CD14-positive monocyte (primary cell): ENCODE measurements at regions not wholly inside any gene's neighbourhood (a gene's known extent, or its start where the extent isn't known, plus 50 kb on each side); places are given as distances from the start of the nearest gene placed in this dataset.

Source experiments
- DNase-seq, 3 donors: peaks; one replicate each; pipeline ENCODE4 v3.0.0-alpha.2; 2011 to 2022
- H2AFZ ChIP-seq: 2 replicates; pipeline ENCODE4 v1.6.0; 2012; ENCODE audit warnings: mild to moderate bottlenecking, low read depth, low read length, inconsistent platforms; ENCODE audit not compliant: insufficient read depth, poor library complexity, severe bottlenecking
- H3K27ac ChIP-seq, 2 donors: 1 replicate in 1 of 2; 2 replicates in 1 of 2; pipeline ENCODE4 v1.5.1; 2012 to 2013; ENCODE audit warnings: low read length in 2 of 2, control low read depth in 1 of 2, inconsistent platforms in 1 of 2, low read depth in 1 of 2, mild to moderate bottlenecking in 1 of 2
- H3K27me3 ChIP-seq, 2 donors: one replicate each; pipeline versions ENCODE4 v1.6.0 to v1.6.1; 2011 to 2013; ENCODE audit warnings: low read length in 2 of 2; ENCODE audit not compliant: control insufficient read depth in 2 of 2, insufficient read depth in 2 of 2
- H3K36me3 ChIP-seq, 2 donors: replicated peaks in 1 of 2; 1 replicate in 1 of 2; 2 replicates in 1 of 2; pipeline versions ENCODE4 v1.5.1 to v1.6.1; 2012 to 2013; ENCODE audit warnings: low read length in 2 of 2, control low read depth in 1 of 2, inconsistent platforms in 1 of 2, mild to moderate bottlenecking in 1 of 2; ENCODE audit not compliant: insufficient read depth in 2 of 2, control insufficient read depth in 1 of 2
- H3K4me1 ChIP-seq, 2 donors: 1 replicate in 1 of 2; 2 replicates in 1 of 2; pipeline versions ENCODE4 v1.5.1 to v1.6.1; 2012 to 2013; ENCODE audit warnings: low read length in 2 of 2, control low read depth in 1 of 2, inconsistent platforms in 1 of 2, mild to moderate bottlenecking in 1 of 2, moderate library complexity in 1 of 2; ENCODE audit not compliant: insufficient read depth in 2 of 2, control insufficient read depth in 1 of 2
- H3K4me2 ChIP-seq: replicated peaks from 2 replicates; pipeline ENCODE3; 2012; ENCODE audit warnings: low read length, moderate library complexity, mild to moderate bottlenecking; ENCODE audit not compliant: poor library complexity, severe bottlenecking; ENCODE audit errors: extremely low read depth
- H3K4me3 ChIP-seq, 3 experiments: fragments of 200-600 bp in 1 of 3; sonication (generic) in 1 of 3; replicated peaks in 1 of 3; 1 replicate in 2 of 3; 2 replicates in 1 of 3; pipeline ENCODE4 v1.5.1; 2011 to 2013; ENCODE audit warnings: low read length in 3 of 3, mild to moderate bottlenecking in 3 of 3, control low read depth in 2 of 3, low read depth in 2 of 3, inconsistent platforms in 1 of 3, moderate library complexity in 1 of 3
- H3K79me2 ChIP-seq: 2 replicates; pipeline ENCODE4 v1.6.0; 2012; ENCODE audit warnings: mild to moderate bottlenecking, control low read depth, inconsistent platforms, low read length, moderate library complexity; ENCODE audit not compliant: insufficient read depth
- H3K9ac ChIP-seq: 2 replicates; pipeline ENCODE4 v1.6.0; 2017; ENCODE audit warnings: low read length, mild to moderate bottlenecking; ENCODE audit not compliant: insufficient read depth, poor library complexity, severe bottlenecking
- H3K9me3 ChIP-seq, 2 donors: replicated peaks in 1 of 2; 1 replicate in 1 of 2; 2 replicates in 1 of 2; pipeline versions ENCODE4 v1.5.1 to v1.6.1; 2012 to 2013; ENCODE audit warnings: low read length in 2 of 2, control low read depth in 1 of 2; ENCODE audit not compliant: control insufficient read depth in 1 of 2, insufficient read depth in 1 of 2
- H4K20me1 ChIP-seq: 2 replicates; pipeline ENCODE4 v1.6.0; 2012; ENCODE audit warnings: mild to moderate bottlenecking, low read length, control low read depth, moderate library complexity; ENCODE audit not compliant: insufficient read depth
- H3K27ac Mint-ChIP-seq, 7 donors: one replicate each; pipeline ENCODE4 v1.8.0; 2020; ENCODE audit warnings: mild to moderate bottlenecking in 7 of 7, mixed read lengths in 7 of 7, moderate library complexity in 6 of 7, inconsistent platforms in 2 of 7
- H3K27me3 Mint-ChIP-seq, 3 donors: one replicate each; pipeline ENCODE4 v1.8.0; 2021 to 2022; ENCODE audit warnings: low read depth in 3 of 3, mild to moderate bottlenecking in 3 of 3, mixed read lengths in 3 of 3, moderate library complexity in 3 of 3, inconsistent platforms in 1 of 3
- H3K36me3 Mint-ChIP-seq, 2 donors: one replicate each; pipeline ENCODE4 v1.8.0; 2020; ENCODE audit warnings: mixed read lengths in 2 of 2, inconsistent platforms in 1 of 2, mild to moderate bottlenecking in 1 of 2
- H3K4me1 Mint-ChIP-seq: one replicate; pipeline ENCODE4 v1.8.0; 2020; ENCODE audit warnings: mild to moderate bottlenecking, mixed read lengths
- H3K4me3 Mint-ChIP-seq, 2 donors: one replicate each; pipeline ENCODE4 v1.8.0; 2020; ENCODE audit warnings: mild to moderate bottlenecking in 2 of 2, mixed read lengths in 2 of 2, moderate library complexity in 1 of 2
- H3K9me3 Mint-ChIP-seq, 7 donors: one replicate each; pipeline ENCODE4 v1.8.0; 2020 to 2022; ENCODE audit warnings: mixed read lengths in 7 of 7, mild to moderate bottlenecking in 6 of 7, moderate library complexity in 6 of 7, inconsistent platforms in 2 of 7
- CTCF ChIP-seq: fragments of 200-600 bp; IDR thresholded peaks from one replicate; pipeline ENCODE4 v1.8.0; 2022; ENCODE audit warnings: antibody characterized with exemption, mild to moderate bottlenecking
- intact Hi-C, 2 donors: fragments of 100-400 bp; cut with micrococcal nuclease; formaldehyde crosslinking; loops; one replicate each; pipeline versions ENCODE4 v1.15.0 to v1.15.1; 2023

GRCh38 chr13:84470528-84470927 lies 588.3 kb upstream of the SLITRK1 start:
- Mint-ChIP-seq H3K4me3 (no peak overlapping the region), H3K27me3 (peaks cover 0 to 2% (median 0%) of the 10 kb centered on the region in 3 donors), H3K27ac (no peak overlapping the region), H3K4me1 (no peaks in the 10 kb centered on the region), H3K36me3 (no peaks in the 10 kb centered on the region), H3K9me3 (peaks cover 0 to 10% (median 4%) of the 10 kb centered on the region in 7 donors)
- Histone ChIP-seq H3K4me2 (no peak overlapping the region), H4K20me1 (no peaks in the 10 kb centered on the region), H3K36me3 (no peaks in the 10 kb centered on the region), H3K4me1 (no peaks in the 10 kb centered on the region), H3K79me2 (no peaks in the 10 kb centered on the region), H3K9me3 (no peaks in the 10 kb centered on the region), H2AFZ (no peak overlapping the region), H3K27me3 (no peaks in the 10 kb centered on the region), H3K9ac (no peak overlapping the region), H3K4me3 (no peak overlapping the region), H3K27ac (no peak overlapping the region)
- intact Hi-C loops = no loop called here
- no peak for DNase-seq
- no peak for TF ChIP-seq CTCF

GRCh38 chr13:84466461-84466860 lies 584.2 kb upstream of the SLITRK1 start:
- H3K27ac Mint-ChIP-seq = no peak overlapping the region
- DNase-seq = no peak
- no peak overlapping the region for H3K27ac ChIP-seq
- TF ChIP-seq CTCF = no peak
- no peaks in the 10 kb centered on the region for H3K27me3 ChIP-seq
- peaks cover 3 to 10% (median 6%) of the 10 kb centered on the region in 7 donors for H3K9me3 Mint-ChIP-seq
- no peaks in the 10 kb centered on the region for H4K20me1 ChIP-seq
- H3K4me1 ChIP-seq = no peaks in the 10 kb centered on the region
- no peak overlapping the region for H3K4me3 Mint-ChIP-seq
- peaks cover 0 to 2% (median 2%) of the 10 kb centered on the region in 3 donors for H3K27me3 Mint-ChIP-seq
- H3K79me2 ChIP-seq = no peaks in the 10 kb centered on the region
- no peaks in the 10 kb centered on the region for H3K36me3 ChIP-seq
- no peak overlapping the region for H3K9ac ChIP-seq
- no peak overlapping the region for H2AFZ ChIP-seq
- peaks cover 0 to 5% of the 10 kb centered on the region in 2 donors for H3K9me3 ChIP-seq
- no peaks in the 10 kb centered on the region for H3K4me1 Mint-ChIP-seq
- intact Hi-C loops = no loop called here
- H3K4me3 ChIP-seq = no peak overlapping the region
- H3K36me3 Mint-ChIP-seq = no peaks in the 10 kb centered on the region
- H3K4me2 ChIP-seq = no peak overlapping the region
